Keratinocyte (primary cell): ENCODE measurements at regions not wholly inside any gene's neighbourhood (a gene's known extent, or its start where the extent isn't known, plus 50 kb on each side); places are given as distances from the start of the nearest gene placed in this dataset.
A peak's percentile ranks its signal among the peaks of the same experiment; 100 is the strongest.

ENCODE experiments used
- DNase-seq: peaks from one replicate; pipeline ENCODE4 v3.0.0-alpha.2; 2011; ENCODE audit warnings: low read depth, missing footprints, low spot score
- FAIRE-seq: peaks from 2 replicates; lab custom pipeline; 2011; peaks lifted over from hg19 to GRCh38; lab: Jason Lieb, UNC
- H2AFZ ChIP-seq: 2 replicates; pipeline ENCODE4 v1.6.0; 2012; ENCODE audit warnings: low read length, control low read depth, inconsistent platforms; ENCODE audit not compliant: control insufficient read depth
- H3K27ac ChIP-seq: 2 replicates; pipeline ENCODE4 v1.5.1; 2011; ENCODE audit warnings: low read length; ENCODE audit not compliant: control insufficient read depth, insufficient read depth
- H3K27me3 ChIP-seq: 3 replicates; pipeline ENCODE4 v1.6.0; 2011; ENCODE audit warnings: low read length; ENCODE audit not compliant: control insufficient read depth, insufficient read depth; ENCODE audit errors: extremely low read depth
- H3K36me3 ChIP-seq, 2 experiments: 2 replicates in 1 of 2; 3 replicates in 1 of 2; pipeline ENCODE4 v1.5.1; 2011; ENCODE audit warnings: low read length in 2 of 2, mild to moderate bottlenecking in 1 of 2; ENCODE audit not compliant: control insufficient read depth in 2 of 2, insufficient read depth in 2 of 2; ENCODE audit errors: extremely low read depth in 1 of 2
- H3K4me1 ChIP-seq: 3 replicates; pipeline ENCODE4 v1.5.1; 2011; ENCODE audit warnings: low read length; ENCODE audit not compliant: control insufficient read depth, insufficient read depth; ENCODE audit errors: extremely low read depth
- H3K4me2 ChIP-seq: 3 replicates; pipeline ENCODE4 v1.6.0; 2011; ENCODE audit warnings: low read depth, low read length; ENCODE audit not compliant: control insufficient read depth, insufficient read depth; ENCODE audit errors: extremely low read depth
- H3K4me3 ChIP-seq, 3 experiments: fragments of 200-600 bp in 1 of 3; sonication (generic) in 1 of 3; 2 replicates in 2 of 3; 3 replicates in 1 of 3; pipeline ENCODE4 v1.5.1; 2011 to 2016; ENCODE audit warnings: low read length in 3 of 3, mild to moderate bottlenecking in 3 of 3, control low read depth in 2 of 3, inconsistent platforms in 1 of 3, low read depth in 1 of 3, mixed read lengths in 1 of 3, mixed run types in 1 of 3, moderate library complexity in 1 of 3; ENCODE audit not compliant: control insufficient read depth in 2 of 3, insufficient read depth in 2 of 3; ENCODE audit errors: extremely low read depth in 1 of 3
- H3K79me2 ChIP-seq: 2 replicates; pipeline ENCODE4 v1.6.0; 2012; ENCODE audit warnings: low read length; ENCODE audit not compliant: control insufficient read depth, insufficient read depth
- H3K9ac ChIP-seq: 3 replicates; pipeline ENCODE4 v1.6.0; 2011; ENCODE audit warnings: low read length; ENCODE audit not compliant: control insufficient read depth, insufficient read depth; ENCODE audit errors: extremely low read depth
- H3K9me1 ChIP-seq: 3 replicates; pipeline ENCODE4 v1.6.0; 2011; ENCODE audit warnings: low read length; ENCODE audit not compliant: control insufficient read depth, insufficient read depth; ENCODE audit errors: extremely low read depth
- H3K9me3 ChIP-seq: 2 replicates; pipeline ENCODE4 v1.5.1; 2012; ENCODE audit warnings: low read depth, low read length; ENCODE audit not compliant: control insufficient read depth
- H4K20me1 ChIP-seq: 3 replicates; pipeline ENCODE4 v1.6.0; 2011; ENCODE audit warnings: low read length; ENCODE audit not compliant: control insufficient read depth, insufficient read depth; ENCODE audit errors: extremely low read depth
- CTCF ChIP-seq, 3 experiments: IDR thresholded peaks in 1 of 3; conservative IDR thresholded peaks in 1 of 3; optimal IDR thresholded peaks in 1 of 3; 2 replicates in 2 of 3; 3 replicates in 1 of 3; pipeline versions ENCODE3 to v1.5.1; 2011; ENCODE audit warnings: low read length in 3 of 3, mild to moderate bottlenecking in 3 of 3, moderate library complexity in 2 of 3, control low read depth in 1 of 3, inconsistent platforms in 1 of 3; ENCODE audit not compliant: insufficient read depth in 2 of 3; ENCODE audit errors: extremely low read depth in 1 of 3
- EZH2 ChIP-seq: IDR thresholded peaks from one replicate; pipeline ENCODE4 v1.6.1; 2012; ENCODE audit warnings: inconsistent platforms, mild to moderate bottlenecking, low read length, moderate library complexity
- dilution Hi-C: fragments of 300-500 bp; cut with MboI; formaldehyde crosslinking; loops from one replicate; pipeline ENCODE4 v1.7.0; 2020; ENCODE audit warnings: low sequenced_read_pairs; ENCODE audit not compliant: extremely low pct_ligation_motif_present

- no peak overlapping the region for H3K27ac ChIP-seq
- DNase-seq = no peak
- no peak for FAIRE-seq
- no peaks in the 10 kb centered on the region for H3K79me2 ChIP-seq
- H3K4me1 ChIP-seq = no peaks in the 10 kb centered on the region
- H4K20me1 ChIP-seq = no peaks in the 10 kb centered on the region
- H3K9ac ChIP-seq = no peak overlapping the region
- no peak overlapping the region for H3K4me2 ChIP-seq
- TF ChIP-seq EZH2 (no peak), CTCF (optimal IDR thresholded peaks at IDR 0.05 in 1 of 3, IDR thresholded peaks at IDR 0.05 in 1 of 3, conservative IDR thresholded peaks at IDR 0.05 in 1 of 3; ENCODE audit: extremely low read depth in 1 of 3, insufficient read depth in 2 of 3, low read length in 3 of 3) (no peak)
- H3K9me3 ChIP-seq = no peaks in the 10 kb centered on the region
- dilution Hi-C loops = no loop called here
- H3K36me3 ChIP-seq = no peaks in the 10 kb centered on the region
- no peak overlapping the region for H2AFZ ChIP-seq
- H3K27me3 ChIP-seq = no peaks in the 10 kb centered on the region
- H3K9me1 ChIP-seq = no peaks in the 10 kb centered on the region
- no peak overlapping the region for H3K4me3 ChIP-seq
Observed at GRCh38 chr13:33438918-33439317, 153.4 kb upstream of the STARD13 start.

GRCh38 chr13:33441015-33441414, 155.5 kb upstream of the STARD13 start:
- H3K4me1 ChIP-seq = peaks cover 5% of the 10 kb centered on the region
- no peak overlapping the region for H3K4me2 ChIP-seq
- H3K9ac ChIP-seq = no peak overlapping the region
- H3K27me3 ChIP-seq = no peaks in the 10 kb centered on the region
- DNase-seq (no peak), FAIRE-seq (peak; percentile 85)
- dilution Hi-C loops = no loop called here
- H3K4me3 ChIP-seq = no peak overlapping the region
- no peaks in the 10 kb centered on the region for H3K36me3 ChIP-seq
- H3K9me3 ChIP-seq = no peaks in the 10 kb centered on the region
- peak overlapping the region; percentile 64 for H2AFZ ChIP-seq
- H3K79me2 ChIP-seq = no peaks in the 10 kb centered on the region
- no peak for TF ChIP-seq EZH2
- TF ChIP-seq CTCF (optimal IDR thresholded peaks at IDR 0.05 in 1 of 3, IDR thresholded peaks at IDR 0.05 in 1 of 3, conservative IDR thresholded peaks at IDR 0.05 in 1 of 3; ENCODE audit: extremely low read depth in 1 of 3, insufficient read depth in 2 of 3, low read length in 3 of 3) = peak; percentile 20 to 49 (median 42)
- H3K9me1 ChIP-seq = no peaks in the 10 kb centered on the region
- H4K20me1 ChIP-seq = no peaks in the 10 kb centered on the region
- no peak overlapping the region for H3K27ac ChIP-seq
